NCI-H1436 (cell line): ENCODE measurements at regions not wholly inside any gene's neighbourhood (a gene's known extent, or its start where the extent isn't known, plus 50 kb on each side); places are given as distances from the start of the nearest gene placed in this dataset.
A peak's percentile ranks its signal among the peaks of the same experiment; 100 is the strongest.
"Not testable (repeated sequence)": the region's sequence is repeated elsewhere in the genome, so short reads cannot be mapped to it uniquely, and the experiment has no call there.

Experiments used
- DNase-seq: peaks from one replicate; lab custom pipeline; 2025; lab: John Stamatoyannopoulos, UW

DNA sequence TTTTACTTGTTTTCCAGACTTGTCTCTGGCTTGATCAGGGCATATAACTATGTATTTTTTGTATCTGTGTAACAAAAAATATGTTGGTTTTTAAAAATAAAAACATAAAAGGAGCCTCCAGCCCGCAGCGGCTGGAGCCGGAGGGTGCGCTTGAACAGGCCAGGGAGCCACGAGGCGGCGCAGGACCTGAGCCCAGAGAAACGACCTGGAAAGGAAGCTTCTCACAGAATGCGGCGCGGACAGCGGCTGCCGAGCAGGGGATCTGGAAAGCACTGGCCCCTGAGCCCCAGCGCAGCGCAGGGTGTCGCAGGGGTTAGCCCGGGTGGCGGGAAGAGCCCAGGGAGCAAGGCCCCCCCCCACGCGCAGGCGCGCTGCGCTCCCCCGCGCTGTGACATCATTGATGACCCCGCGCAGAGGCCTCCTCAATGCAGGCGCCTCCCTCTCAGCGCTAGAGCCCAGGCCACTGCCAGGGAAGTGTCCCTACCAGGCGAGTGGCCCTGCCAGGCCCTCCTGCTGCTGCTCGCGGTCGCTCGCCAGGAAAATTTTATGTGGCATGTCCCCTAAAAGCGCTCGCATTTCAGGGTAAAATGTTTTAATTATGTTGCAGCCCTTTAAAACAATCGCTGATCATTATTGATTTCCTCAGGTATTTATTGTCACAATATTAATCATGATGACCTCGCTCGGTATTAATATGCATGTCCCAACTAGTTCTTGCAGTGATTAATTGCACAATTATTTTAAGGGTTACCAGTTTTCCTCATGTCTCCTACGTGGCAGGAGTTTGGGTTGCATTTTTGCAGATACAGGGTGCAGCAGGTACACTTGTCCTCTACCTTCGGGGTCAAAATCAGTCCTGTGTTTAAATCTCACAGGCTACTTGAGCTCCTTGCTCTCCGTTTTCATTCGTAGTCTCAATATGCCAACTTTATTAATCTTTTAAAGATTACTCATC, 134.2 kb downstream of the USP22 start:
- peak; percentile 93 for DNase-seq

GRCh38 chr17:20914658-20915057, 128.2 kb downstream of the USP22 start:
- DNase-seq: no peak

DNA sequence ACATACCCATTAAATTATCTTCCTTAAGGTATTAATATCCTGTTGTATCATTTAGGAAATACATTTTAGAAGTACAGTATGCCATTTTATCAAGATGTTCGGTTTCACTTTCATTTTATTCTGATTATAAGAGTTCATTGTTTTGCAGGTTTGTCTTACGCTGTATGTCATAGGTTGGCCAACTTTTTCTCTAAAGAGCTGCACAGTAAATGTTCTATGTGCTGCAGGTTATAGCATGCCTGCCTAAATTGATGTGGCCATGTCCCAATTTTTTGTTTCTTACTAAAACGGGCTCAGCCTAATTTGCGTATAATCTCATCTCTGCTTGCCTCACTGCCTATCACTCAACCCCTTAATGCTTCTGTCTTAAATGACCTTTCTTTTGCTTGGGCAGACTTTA, 126.4 kb downstream of the USP22 start:
- no peak for DNase-seq

GRCh38 chr17:20917610-20918306, 125.1 kb downstream of the USP22 start:
- DNase-seq: not testable (repeated sequence)

DNA sequence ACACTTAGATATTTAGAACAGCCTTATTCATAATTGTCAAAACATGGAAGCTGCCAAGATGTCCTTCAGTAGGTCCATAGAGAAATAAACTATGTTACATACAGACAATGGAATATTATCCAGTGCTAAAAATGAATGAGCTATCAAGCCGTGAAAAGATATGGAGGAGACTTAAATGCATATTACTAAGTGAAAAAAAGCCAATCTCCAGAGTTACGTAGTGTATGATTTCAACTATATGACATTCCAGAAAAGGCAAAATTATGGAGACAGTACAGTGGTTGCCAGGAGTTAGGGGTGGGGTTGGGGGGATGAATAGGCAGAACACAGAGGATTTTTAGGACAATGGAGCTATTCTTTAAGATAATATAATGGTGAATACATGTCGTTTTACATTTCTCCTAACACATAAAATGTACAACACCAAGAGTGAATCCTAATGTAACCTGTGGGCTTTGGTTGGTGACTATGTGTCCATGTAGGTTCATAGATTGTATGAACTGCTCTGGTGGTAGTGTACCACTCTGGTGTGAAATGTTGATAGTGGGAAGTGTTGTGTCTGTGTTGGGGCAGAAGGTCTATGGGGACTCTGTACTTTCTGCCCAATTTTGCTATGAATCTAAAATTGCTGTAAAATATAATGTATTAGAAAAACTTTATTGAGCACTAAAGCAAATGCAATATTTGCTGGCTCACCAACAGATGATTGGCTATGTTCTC, 122.6 kb downstream of the USP22 start:
- no peak for DNase-seq

DNA sequence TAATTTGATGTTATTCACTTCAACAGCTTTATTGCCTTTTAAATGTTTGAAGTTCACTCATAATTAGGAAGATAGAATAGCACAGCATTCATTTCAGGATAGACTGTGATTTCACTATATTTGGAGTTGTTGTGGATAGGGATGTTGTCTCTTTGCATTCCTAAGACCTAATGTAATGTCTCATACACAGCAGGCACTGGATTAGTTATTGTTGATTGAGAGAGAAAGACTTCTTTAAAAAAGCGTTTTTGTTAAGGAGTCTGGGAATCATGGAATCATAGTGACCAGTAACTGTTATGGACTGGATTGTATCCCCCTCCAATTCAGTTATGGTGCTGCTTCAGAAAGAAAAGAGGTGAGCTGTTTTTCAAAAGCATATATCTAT, 122.0 kb downstream of the USP22 start:
- DNase-seq: no peak

DNA sequence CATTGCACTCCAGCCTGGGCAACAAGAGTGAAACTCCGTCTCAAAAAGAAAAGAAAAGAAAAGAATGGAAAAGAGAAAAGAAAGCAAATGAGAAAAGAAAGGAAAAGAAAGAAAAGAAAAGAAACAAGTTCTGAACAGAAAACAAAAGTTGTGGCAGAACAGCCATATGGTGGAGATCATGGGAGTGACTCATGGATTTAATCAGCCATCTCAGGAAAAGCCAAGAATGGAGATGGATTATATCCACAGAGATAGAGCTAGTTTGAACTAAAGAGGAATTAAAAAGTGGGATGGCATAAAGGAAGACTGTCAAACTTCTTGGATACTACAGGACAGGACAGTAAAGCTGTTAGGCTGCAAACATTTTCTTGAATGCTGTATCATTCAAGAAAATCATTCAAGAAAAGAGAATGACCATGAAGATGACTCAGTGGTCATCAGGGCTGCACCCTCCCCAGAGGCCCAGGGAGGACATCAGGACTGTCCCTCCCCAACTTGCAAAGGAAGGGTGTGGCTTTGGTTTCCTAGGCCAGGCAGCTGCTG, 120.6 kb downstream of the USP22 start:
- DNase-seq: no peak

- DNase-seq: no peak
Observed at GRCh38 chr17:20924306-20924705, 118.5 kb downstream of the USP22 start.

DNA sequence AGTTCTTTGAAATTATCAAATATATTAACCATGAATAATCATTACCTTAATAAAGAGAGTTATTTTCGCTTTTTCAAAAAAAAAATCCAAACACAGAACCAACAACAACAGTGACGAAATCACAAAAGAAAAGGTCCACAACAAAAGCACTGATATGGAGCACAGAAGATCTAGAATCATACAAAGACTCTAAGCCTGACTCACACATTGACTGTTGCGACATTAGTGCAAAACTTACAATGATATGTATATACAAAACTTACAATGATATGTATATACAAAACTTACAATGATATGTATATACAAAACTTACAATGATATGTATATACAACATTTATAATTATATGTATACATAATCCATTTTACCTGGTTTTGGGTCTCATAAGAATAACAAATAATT, 117.7 kb downstream of the USP22 start:
- no peak for DNase-seq

DNA sequence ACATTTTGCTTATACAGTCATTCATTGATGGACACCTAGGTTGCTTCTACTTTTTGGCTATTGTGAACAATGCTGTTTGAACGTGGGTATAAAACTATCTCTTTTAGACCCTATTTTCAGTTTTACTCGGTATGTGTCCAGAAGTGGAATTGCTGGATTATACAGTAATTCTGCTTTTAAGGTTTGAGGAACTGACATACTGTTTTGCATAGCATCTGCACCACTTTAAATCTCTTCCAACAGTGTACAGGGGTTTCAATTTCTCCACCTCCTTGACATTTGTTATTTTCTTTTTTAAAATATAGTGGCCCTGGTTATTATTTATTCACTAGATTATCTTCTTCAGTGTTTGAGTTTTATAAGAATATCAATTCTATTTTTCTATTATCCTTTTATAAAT, 116.9 kb downstream of the USP22 start:
- DNase-seq: no peak

DNA sequence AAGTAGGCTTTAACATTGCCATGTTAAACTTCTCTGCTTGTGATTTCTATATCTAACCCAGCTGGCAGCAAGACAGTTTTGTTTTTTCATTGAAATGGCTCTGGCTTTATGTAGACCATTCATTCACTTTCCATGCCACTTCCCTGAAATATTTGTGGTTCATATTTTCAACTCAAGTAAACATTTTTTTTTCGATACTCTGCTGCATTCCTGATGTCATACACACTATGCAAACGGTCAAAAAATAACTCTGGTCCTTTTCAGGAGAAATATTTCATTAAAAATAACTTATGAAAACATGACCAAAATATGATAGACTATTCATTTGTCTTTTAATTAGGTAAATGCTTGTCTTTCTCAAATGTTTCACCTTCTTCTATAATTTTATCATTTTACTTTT, 116.3 kb downstream of the USP22 start:
- no peak for DNase-seq

DNA sequence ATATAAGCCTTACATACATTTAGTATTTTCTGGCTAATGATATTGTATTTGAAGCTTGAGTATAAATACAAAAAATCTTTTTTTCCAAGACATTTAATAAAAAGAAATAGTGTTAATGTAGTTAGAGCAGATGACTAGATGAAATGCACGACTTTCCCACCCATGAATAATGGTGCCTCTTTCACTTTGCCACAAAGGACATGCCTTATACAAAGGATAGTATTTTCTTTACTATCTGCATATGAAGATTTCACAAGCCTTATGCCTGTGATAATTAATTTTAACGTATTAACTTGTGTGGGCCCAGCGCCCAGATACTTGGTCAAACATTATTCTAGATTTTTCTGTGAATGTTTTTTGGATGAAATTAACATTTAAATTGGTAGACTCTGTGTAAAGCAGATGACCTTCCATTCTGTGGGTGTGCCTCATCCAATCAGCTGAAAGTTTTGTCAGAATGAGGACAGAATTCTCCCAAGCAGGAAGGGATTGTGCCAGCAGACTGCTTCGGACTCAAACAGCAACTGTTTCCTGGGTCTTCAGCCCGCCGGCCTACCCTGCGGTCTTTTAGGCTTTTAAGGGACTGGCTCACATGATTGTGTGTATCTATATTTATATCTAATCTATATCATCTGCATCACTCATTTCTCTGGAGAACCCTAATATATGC, 115.4 kb downstream of the USP22 start:
- DNase-seq: no peak

- DNase-seq: no peak
Observed at GRCh38 chr17:20929334-20929733, 113.5 kb downstream of the USP22 start.

GRCh38 chr17:20930081-20930760, 112.6 kb downstream of the USP22 start:
- no peak for DNase-seq

DNA sequence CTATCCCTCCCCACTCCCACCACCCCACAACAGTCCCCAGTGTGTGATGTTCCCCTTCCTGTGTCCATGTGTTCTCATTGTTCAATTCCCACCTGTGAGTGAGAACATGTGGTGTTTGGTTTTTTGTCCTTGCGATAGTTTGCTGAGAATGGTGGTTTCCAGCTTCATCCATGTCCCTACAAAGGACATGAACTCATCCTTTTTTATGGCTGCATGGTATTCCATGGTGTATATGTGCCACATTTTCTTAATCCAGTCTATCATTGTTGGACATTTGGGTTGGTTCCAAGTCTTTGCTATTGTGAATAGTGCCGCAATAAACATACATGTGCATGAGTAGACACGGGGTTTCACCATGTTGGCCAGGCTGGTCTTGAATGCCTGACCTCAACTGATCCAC, 109.8 kb downstream of the USP22 start:
- DNase-seq: not testable (repeated sequence)

DNA sequence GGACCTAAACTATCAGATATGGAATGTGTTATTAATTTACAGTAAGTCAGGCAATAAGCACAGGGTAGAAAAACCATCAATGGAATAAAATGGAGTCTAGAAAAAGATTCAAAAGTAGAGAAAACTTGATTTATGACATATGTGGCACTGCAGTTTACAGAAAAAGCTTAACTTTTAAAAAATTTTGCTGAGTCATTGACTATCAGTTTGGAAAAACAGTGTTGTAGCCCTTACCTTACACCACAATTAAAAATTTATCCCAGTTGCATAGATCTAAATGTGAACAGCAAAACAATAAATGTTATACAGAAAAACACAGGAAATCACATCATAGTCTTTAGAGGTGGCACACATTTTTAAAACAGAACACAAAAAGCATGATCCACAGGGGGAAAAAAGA, 108.5 kb downstream of the USP22 start:
- DNase-seq: no peak

DNA sequence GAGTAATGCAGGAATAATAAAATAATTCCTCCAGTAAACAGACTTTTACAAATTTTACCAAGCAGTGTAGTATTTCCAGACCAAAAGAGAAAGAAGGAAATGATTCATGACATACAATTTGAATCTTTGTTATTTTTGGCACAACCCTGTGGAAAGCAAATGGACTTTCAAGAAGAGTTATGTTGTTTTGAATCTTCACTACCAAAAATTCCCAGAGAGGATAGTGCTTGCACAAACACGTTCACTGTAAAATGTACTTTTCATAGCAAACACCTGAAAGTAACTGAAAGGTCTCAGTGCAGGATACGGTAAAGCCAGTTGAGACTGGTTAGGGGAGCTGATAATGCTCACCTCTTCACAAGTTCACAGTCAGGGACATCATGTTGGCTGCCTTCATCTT, 107.1 kb downstream of the USP22 start:
- DNase-seq: no peak

DNA sequence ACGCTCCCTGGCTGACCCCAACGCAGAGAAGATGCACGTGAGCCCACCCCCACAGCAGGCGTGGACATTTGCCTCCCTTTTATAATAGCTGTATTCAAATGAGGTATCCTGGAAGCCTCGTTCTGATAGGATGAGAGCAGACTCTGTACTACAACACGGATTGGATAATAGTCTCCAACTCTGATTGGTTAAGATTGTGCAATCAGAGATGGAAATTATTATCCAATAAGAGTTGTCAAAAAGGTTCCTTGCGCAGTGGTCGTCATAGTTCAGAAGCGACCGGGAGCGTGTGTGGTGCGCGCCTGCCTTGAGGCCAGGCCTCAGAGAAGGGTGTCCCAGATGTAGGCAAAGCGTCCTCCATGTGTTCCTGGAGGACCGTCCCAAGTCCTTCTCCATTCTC, 104.6 kb downstream of the USP22 start:
- no peak for DNase-seq

GRCh38 chr17:20938988-20939615, 103.7 kb downstream of the USP22 start:
- no peak for DNase-seq

GRCh38 chr17:20941872-20942271, 100.9 kb downstream of the USP22 start:
- no peak for DNase-seq
